ENCODE measurements at regions not wholly inside any gene's neighbourhood (a gene's known extent, or its start where the extent isn't known, plus 50 kb on each side); places are given as distances from the start of the nearest gene placed in this dataset.

DNA sequence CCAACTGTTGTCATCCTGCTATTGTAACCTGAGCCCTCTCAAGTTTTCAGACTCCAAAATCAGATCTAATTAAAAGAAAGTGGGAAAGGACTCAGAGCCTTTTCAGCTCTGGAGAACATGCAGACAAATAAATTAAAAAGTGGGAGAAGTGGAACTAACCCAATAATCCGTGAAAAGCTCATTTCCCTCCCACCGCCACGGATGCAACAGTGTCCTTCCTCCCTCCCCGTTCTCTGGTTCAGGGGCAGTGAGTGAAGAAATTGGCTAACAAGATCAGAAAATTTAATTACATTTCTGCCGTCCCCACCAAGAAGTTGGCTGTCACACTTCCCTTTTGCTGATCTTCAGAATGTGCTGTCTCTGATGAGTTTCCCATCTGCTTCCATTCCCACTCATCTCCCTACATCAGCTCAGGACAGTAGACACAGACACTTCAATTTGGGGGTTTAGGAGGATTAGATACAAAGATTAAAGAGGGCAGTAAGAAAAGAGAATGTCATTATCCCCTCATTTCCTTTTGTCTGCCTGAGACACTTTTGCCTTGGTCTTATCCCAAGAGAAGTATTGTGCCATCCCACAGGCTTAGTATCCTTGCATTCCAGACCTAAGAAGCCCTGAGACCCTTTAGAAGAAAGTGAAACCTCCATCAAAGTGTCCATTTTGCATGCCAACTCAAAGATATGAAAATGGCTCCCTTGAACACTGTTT lies 335.7 kb upstream of the PPP2R3A start:
- DNase-seq (no peak), ATAC-seq (no peak)
- intact Hi-C loops (cut with DNase I, micrococcal nuclease): no loop called here
- Histone ChIP-seq H3K4me3 (no peak overlapping the region), H3K9me3 (no peaks in the 10 kb centered on the region), H3K36me3 (ENCODE audit: low read depth) (no peaks in the 10 kb centered on the region), H3K4me1 (ENCODE audit: low read depth) (no peaks in the 10 kb centered on the region)
- TF ChIP-seq, protein P1, sequence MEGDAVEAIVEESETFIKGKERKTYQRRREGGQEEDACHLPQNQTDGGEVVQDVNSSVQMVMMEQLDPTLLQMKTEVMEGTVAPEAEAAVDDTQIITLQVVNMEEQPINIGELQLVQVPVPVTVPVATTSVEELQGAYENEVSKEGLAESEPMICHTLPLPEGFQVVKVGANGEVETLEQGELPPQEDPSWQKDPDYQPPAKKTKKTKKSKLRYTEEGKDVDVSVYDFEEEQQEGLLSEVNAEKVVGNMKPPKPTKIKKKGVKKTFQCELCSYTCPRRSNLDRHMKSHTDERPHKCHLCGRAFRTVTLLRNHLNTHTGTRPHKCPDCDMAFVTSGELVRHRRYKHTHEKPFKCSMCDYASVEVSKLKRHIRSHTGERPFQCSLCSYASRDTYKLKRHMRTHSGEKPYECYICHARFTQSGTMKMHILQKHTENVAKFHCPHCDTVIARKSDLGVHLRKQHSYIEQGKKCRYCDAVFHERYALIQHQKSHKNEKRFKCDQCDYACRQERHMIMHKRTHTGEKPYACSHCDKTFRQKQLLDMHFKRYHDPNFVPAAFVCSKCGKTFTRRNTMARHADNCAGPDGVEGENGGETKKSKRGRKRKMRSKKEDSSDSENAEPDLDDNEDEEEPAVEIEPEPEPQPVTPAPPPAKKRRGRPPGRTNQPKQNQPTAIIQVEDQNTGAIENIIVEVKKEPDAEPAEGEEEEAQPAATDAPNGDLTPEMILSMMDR (IDR thresholded peaks at IDR 0.05): no peak

DNA sequence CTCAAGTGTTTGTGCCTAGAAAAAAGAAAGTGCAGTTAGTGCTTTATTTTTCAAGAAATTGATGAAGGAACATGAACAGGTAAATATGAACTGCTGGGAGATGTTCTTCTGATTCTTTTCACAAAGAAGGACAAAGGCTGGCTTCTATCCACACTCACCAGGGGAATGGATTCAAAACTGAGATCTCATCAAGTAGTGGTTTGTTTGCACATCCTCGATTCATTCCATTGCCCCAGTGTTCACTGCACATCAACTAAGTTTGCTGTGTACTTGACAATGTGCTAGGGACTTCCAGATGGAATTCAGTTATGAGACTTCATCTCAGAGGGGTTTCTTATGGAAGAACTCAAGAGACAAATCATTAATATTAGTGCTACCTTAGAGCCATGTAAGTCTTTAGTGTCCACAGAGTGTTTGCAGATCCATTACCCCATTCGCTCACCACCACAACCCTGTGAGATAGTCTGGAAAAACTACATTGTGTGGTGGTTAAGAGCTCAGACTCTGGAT lies 332.9 kb upstream of the PPP2R3A start:
- DNase-seq (no peak), ATAC-seq (no peak)
- intact Hi-C loops (cut with DNase I, micrococcal nuclease): no loop called here
- TF ChIP-seq, protein P1 (IDR thresholded peaks at IDR 0.05): no peak
- no peaks in the 10 kb centered on the region for H3K9me3 ChIP-seq
- no peaks in the 10 kb centered on the region for H3K36me3 ChIP-seq (ENCODE audit: low read depth)
- no peak overlapping the region for H3K4me3 ChIP-seq
- no peaks in the 10 kb centered on the region for H3K4me1 ChIP-seq (ENCODE audit: low read depth)

DNA sequence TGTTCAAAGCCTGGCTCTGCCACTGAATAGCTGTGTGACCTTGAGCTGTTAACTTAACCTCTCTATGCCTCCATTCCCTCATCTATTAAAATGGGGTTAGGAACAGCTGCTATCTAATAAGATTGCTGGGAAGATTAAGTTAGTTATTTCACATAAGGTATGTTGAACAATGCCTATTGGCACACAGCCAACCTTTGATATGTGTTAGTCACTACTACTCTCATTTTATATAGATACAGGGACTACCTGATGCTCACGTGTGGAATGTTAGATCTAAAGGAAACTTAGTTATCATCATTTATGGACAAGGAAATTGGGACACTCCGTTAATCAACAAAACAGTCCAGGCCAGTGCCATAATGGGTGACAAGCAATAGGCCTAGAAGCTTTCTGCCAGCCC lies 332.4 kb upstream of the PPP2R3A start:
- Histone ChIP-seq H3K36me3 (ENCODE audit: low read depth) (no peaks in the 10 kb centered on the region), H3K4me1 (ENCODE audit: low read depth) (no peaks in the 10 kb centered on the region), H3K4me3 (no peak overlapping the region), H3K9me3 (no peaks in the 10 kb centered on the region)
- DNase-seq (no peak), ATAC-seq (no peak)
- intact Hi-C loops (cut with DNase I, micrococcal nuclease): no loop called here
- TF ChIP-seq, protein P1 (IDR thresholded peaks at IDR 0.05): no peak

DNA sequence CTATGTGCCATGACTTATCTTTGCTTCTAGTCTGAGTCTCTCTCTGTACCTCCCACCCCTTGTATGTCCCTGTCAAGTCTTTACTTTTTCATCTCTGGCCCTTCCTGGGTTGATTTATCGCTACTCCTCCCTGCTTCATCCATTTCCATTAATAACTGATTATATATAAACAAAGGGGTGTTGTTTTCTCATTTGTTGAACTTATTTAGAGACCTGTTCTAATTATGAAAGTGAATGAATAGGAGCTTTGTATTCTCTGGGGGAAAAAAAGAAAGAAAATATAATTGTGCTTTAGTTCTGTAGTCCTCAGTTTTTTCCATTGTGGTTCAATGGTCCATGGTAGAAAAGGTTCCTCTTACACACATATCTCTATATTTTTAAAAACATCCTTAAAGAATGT lies 328.9 kb upstream of the PPP2R3A start:
- no peaks in the 10 kb centered on the region for H3K9me3 ChIP-seq
- no peaks in the 10 kb centered on the region for H3K36me3 ChIP-seq (ENCODE audit: low read depth)
- intact Hi-C loops (cut with DNase I, micrococcal nuclease): no loop called here
- TF ChIP-seq, protein P1 (IDR thresholded peaks at IDR 0.05): no peak
- DNase-seq: no peak
- ATAC-seq: no peak
- H3K4me3 ChIP-seq: no peak overlapping the region
- H3K4me1 ChIP-seq (ENCODE audit: low read depth): no peaks in the 10 kb centered on the region

DNA sequence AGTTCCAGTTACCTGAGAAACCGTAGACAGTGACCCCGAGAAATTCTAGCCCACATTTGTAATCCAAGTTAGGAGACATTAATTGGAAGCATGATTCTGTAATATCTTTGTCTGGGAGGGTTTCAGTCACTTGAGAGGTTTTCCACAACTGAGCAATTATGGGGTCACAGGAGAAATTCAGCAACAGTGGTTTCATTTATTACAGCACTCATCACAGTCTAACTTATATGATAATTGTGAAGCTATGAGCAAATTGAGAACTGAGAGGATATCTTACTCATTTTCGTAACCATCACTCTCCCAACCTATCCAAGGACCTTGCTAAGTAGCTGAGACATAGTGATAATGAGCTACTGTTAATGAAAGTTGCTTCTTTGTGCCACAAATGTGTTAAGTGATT lies 328.5 kb upstream of the PPP2R3A start:
- Histone ChIP-seq H3K36me3 (ENCODE audit: low read depth) (no peaks in the 10 kb centered on the region), H3K4me3 (no peak overlapping the region), H3K4me1 (ENCODE audit: low read depth) (no peaks in the 10 kb centered on the region), H3K9me3 (no peaks in the 10 kb centered on the region)
- TF ChIP-seq, protein P1 (IDR thresholded peaks at IDR 0.05): no peak
- no peak for ATAC-seq
- DNase-seq: no peak
- intact Hi-C loops (cut with DNase I, micrococcal nuclease): no loop called here

Measured in mucosa of descending colon (tissue), 3 donors.